ENCODE measurements at regions not wholly inside any gene's neighbourhood (a gene's known extent, or its start where the extent isn't known, plus 50 kb on each side); places are given as distances from the start of the nearest gene placed in this dataset.
"Not testable (repeated sequence)": the region's sequence is repeated elsewhere in the genome, so short reads cannot be mapped to it uniquely, and the experiment has no call there.

- not testable (repeated sequence) for DNase-seq
Measured at GRCh38 chr22:16911340-16911739, 86.1 kb upstream of the XKR3 start.

- DNase-seq, result peak; percentile 31
Measured at GRCh38 chr22:16902051-16902450, 76.8 kb upstream of the XKR3 start.

- peak; percentile 34 for DNase-seq
Measured at GRCh38 chr22:16901579-16901978, 76.4 kb upstream of the XKR3 start.

- DNase-seq, result not testable (repeated sequence)
Measured at GRCh38 chr22:16899358-16899757, 74.1 kb upstream of the XKR3 start.

GRCh38 chr22:16897365-16897764 is 72.2 kb upstream of the XKR3 start:
- not testable (repeated sequence) for DNase-seq

GRCh38 chr22:16891892-16892291 is 66.7 kb upstream of the XKR3 start:
- not testable (repeated sequence) for DNase-seq

- not testable (repeated sequence) for DNase-seq
Measured at GRCh38 chr22:16876339-16876738, 51.1 kb upstream of the XKR3 start.

All from EL (cell line).